HG02938 (cell line): ENCODE measurements at regions not wholly inside any gene's neighbourhood (a gene's known extent, or its start where the extent isn't known, plus 50 kb on each side); places are given as distances from the start of the nearest gene placed in this dataset.
"Not testable (repeated sequence)": the region's sequence is repeated elsewhere in the genome, so short reads cannot be mapped to it uniquely, and the experiment has no call there.

Experiments used
- ATAC-seq: cut with Tn5 transposase; IDR thresholded peaks from one replicate; pipeline ENCODE4 v1.9.1; 2021; ENCODE audit warnings: mild to moderate bottlenecking, moderate library complexity; ENCODE audit not compliant: unreplicated experiment

DNA sequence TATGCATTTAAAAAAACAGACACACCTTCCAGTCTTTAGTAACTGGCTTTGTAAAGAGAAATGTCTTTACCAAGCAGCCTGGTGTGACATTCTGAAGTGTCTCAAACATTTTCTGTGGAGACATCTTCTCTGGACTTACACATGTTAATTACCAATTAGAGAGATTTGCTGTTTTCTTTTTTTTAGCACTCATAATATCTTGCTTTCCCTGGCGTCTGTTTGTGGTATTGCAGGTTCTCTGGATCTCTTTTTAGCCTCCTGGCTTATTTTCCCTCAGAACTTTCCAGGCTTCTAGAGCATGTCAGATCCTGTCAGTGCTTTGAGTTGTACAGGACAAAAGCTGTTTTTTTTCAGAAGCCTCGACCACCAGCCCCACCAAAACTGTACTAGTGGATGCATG lies 92.5 kb downstream of the MSX2 start:
- ATAC-seq = no peak

DNA sequence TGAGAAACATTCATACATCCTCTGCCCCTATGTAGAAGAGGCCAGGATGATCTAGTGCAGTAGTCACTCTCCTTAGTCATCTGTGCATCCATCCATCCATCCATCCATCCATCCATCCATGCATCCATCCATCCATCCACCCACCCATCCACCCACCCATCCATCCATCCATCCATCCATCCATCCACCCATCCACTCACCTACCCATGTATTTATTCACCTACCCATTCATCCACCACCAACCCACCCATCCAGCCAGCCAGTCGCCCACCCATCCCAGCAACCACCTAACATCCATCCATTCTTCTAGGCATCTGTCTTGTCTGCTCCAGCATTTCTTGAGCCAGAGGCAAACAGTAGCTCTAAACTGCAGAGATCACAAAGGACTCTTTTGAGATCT lies 87.1 kb downstream of the MSX2 start:
- no peak for ATAC-seq

DNA sequence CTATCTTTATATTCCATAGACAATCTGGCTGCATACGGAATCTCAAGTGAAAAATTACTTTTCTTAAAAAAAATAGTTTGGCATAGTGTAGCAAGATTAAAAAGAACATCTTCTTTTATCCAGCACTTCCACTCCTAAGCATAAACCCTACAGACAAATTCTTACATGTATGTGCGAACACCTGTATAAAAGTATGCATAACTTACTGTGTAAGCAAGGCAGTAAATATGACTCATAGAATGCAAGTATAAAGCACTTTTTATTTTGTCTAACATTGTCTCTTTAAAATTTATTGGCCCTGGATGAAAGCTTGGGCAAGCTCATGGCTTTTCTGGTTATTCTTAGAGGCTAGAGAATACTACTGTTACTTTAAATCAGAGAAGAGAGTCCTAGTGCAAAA lies 86.4 kb downstream of the MSX2 start:
- ATAC-seq = no peak

DNA sequence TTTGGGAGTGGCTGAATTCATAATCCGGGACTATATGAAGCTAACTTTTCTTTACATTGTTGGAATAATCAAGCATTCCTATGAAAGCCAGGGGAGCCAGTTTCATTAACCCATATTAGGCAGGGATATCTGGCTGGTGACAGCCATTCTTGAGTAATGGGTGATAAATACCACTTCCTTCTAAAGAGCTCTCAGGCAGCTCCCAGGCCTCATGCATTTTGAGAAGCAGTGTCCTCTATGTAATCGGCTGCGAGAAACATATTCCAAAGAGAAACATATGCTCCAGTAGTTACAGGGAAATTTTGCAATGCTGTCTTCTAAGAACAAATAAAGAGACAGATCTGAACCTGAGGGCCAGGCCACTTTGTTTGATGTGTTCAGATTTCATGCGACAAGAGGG lies 83.1 kb downstream of the MSX2 start:
- ATAC-seq = no peak

DNA sequence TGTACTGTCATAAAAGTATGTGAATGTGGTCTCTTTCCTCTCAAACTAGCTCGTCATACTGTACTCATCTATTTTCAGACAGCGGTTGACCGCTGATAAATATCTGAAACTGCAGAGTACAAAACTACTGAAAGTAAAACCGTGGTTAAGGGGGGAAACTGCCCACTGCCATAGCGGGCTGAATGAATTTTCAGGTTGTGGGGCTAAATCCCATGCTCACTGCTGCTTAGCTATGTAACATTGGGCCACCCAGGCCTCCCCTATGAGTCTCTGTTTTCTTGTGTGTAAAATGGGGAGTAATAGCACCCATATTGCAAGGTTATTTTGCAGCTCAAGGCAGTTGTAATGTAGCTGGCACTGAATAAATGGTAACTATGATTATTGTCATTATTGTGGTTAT lies 82.3 kb downstream of the MSX2 start:
- no peak for ATAC-seq

DNA sequence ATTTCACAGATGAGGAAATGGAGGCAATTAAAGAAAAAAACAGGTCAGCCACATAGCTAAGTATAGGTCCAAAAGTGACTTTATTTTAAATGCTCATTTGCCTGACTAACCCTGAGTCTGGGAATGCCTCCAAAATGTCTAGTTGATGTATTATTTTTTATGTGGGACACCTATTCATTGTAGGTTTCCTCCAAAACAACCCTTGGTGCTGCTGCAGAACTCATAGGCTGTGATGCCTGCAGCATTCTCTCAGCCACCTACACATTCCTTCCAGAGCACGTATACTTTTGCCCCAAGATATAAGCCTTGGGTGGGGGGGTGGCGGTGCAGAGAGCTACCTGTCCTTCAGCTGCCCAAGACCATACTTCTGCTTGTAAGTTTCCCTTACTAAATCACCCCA lies 77.4 kb downstream of the MSX2 start:
- ATAC-seq = no peak

DNA sequence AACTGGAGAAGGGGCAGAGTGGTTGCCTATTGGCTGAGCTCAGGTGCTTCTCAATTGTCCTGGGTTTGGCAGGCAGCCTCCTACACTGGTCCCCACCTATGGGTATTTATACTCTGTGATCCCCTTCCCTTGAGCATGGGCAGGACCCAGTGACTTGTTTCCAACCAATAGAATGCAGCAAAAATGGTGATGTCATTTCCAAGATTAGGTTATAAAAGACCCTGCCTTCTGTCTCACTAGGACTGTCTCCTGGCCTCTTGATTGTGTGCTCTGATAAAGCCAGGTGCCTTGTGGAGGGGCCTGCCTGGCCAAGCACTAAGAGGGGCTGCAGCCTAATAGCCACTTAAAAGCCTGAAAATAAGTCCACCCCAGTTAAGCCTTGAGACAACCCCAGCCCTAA lies 76.1 kb downstream of the MSX2 start:
- ATAC-seq = no peak

DNA sequence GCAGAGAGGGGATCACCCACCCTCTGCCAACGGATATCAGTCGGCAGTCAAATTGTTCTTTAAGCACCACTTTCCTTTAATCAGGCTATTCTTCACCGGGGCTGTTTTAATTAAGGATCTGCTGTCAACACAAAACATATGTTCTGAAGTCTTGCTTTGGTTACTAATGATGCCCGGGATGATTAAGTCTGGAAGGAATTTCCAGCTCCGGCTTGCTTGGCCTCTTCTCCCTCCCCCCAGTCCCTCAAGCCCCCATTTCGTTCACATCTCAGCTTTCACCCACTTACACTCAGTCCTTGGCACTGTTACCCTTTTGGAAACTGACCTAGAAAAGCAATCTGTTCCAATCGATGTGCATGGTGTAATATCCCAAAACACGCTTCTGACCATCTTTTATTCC lies 74.7 kb downstream of the MSX2 start:
- no peak for ATAC-seq

DNA sequence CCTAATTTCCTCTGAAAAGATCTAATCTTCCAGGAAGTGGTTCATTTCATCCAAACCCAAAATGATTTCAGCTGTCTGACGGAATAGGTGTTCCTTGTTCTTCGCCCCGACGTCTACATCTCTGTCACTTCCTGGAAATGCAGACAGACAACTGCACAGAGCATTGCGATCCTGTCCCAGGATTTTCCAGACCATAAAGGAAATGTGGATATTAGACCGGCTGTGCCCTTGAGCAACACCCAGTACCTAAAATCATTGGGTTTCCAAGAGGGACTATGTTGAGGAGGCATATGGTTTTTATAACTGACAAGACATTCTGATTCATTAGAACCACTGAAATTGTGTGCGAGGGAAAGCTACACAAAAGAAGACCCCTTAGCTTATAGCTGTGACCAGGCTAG lies 74.2 kb downstream of the MSX2 start:
- no peak for ATAC-seq

DNA sequence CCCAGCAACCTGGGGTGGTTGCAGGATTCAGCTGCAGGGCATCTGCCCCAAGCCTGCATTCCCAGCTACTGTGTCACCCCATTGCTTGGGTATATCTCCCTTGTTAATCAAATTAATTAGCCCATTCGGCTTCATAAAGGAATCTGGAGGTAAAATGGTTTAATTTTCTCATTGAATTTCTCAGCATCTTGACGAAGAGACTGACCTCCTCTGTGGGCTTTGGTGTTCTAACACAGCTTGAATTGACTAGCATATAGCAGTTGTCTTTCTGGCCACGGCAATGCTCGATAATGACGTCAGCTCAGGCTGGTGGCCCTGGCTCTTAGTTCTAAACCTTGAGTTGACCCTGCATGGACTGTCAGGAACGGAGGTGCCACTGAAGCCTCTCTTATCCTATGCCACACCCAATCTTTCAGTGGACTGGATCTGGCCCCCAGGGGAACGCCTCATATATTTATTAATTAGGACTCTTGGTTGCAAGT lies 72.4 kb downstream of the MSX2 start:
- ATAC-seq = no peak

DNA sequence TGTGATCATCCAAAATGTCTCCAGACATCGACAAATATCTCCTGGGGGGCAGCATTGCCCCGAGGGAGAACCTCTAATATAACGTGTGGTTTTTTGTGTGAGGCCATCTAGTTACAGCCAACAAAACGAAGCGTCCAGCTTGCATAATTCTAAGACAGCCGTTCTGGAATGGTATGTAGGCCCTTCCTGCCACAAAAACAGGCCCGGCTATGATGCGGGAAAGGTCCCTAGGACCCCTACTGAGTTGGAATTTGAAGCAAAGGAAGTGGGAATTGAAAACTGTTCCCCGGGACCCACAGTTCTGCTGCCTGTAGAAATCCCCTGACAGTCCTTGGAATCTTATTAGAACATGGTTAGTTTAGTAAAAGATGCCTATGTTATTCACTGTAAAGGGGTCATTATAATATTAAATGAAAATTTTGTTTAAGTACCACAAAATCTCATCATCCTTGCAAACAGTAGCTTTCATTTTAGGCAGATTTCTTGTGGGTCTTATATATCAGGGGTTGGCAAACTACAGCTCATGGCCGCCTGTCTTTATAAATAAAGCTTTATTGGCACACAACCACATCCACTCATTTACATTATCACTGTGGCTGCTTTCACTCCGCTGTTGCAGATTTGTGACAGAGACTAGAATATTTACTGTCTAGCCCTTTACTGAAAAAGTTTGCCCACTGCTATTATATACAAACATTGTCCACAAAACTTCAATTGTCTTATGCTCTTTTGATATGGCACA lies 70.7 kb downstream of the MSX2 start:
- ATAC-seq = no peak

DNA sequence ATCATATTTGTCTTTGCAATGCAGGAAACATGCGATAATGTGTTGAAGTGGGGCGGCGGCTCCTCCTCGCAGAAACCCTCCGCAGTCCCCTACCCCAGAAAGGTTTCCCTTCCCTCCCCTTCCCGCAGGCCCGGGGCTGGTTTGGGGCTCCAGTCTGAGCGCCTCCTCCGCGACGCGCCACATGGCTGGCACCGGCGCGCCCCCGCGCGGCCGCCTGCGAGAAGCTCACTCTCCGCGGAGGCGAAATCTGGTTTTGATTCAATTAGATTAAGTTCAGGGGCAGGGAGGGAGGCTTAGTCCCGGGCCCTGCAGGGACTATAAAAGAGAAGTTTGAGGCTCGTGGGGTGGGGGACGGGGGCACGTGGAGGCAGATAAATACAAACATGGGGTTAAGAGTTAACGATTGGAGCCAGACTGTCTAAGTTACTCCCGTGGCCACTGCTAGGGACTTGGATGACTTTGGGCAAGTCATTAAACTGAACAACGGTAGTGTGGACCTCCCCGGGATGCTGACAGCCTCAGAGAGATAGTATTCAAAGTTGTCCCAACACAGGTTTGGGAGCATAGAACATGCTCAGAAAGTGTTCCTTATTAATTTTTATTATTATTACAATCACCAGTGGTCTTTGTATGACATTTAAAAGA lies 69.4 kb downstream of the MSX2 start:
- ATAC-seq = no peak

DNA sequence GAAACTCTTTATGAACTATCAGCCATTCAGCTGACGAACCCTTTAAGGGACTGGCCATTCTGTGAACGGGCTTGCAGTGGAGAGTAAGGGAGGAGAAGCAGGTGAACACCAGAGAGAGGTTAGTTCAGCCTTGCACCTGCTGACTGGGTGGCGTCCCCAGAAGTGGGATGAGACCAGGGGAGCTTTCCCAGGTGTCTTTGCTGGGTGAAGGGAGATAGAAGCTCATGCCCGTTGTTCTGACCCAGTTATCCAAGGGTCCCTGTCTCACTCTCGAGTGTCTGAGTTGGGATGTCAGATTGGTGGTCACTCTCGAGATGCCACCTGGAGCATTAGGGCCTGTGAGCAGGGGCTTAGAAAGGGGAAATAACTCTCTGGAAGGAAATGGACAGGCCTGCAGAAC lies 68.7 kb downstream of the MSX2 start:
- ATAC-seq = no peak

DNA sequence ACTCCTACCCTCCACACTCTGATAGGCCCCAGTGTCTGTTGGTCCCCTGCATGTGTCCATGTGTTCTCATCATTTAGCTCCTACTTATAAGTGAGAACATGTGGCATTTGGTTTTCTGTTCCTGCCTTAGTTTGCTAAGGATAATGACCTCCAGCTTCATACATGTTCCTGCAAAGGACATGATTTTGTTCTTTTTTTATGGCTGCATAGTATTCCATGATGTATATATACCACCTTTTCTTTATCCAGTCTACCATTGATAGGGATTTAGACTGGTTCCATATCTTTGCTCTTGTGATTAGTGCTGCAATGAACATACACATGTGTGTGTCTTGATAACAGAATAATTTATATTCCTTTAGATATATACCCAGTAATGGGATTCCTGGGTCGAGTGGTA lies 67.9 kb downstream of the MSX2 start:
- not testable (repeated sequence) for ATAC-seq

DNA sequence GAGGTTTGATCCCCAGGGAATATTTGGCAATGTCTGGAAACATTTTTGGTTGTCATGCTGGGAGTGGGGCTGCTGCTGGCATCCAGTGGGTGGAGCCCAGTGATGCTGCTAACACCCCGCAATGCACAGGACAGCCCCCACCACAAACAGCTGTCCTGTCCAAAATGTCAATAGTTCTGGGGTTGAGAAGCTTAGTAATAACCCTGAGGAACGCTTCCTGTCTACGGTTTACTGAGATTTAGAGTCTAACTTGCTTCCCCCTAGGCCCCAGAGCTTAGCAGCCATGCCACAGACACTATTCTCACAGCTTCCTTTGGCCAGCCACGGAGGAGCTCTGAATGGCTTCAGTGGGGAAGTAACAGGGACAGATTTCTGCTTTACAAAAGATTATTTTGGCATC lies 66.5 kb downstream of the MSX2 start:
- no peak for ATAC-seq

DNA sequence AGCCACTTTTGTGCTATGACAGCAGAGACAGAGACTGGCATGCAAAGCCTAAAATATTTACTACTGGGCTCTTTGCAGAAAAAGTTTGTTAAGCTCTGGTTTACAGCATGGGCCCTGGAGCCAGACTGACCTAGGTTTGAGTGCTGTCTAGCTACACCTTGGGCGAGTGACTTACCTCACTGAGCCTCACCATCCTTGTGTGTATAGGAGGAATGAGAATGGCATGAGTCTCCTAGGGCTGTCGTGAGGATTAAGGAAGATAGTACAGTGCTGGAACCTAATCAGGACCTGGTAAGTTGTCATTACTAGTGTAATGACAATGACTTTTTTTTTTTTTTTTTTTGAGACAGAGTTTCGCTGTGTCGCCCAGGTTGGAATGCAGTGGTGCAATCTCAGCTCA lies 65.2 kb downstream of the MSX2 start:
- ATAC-seq = no peak

DNA sequence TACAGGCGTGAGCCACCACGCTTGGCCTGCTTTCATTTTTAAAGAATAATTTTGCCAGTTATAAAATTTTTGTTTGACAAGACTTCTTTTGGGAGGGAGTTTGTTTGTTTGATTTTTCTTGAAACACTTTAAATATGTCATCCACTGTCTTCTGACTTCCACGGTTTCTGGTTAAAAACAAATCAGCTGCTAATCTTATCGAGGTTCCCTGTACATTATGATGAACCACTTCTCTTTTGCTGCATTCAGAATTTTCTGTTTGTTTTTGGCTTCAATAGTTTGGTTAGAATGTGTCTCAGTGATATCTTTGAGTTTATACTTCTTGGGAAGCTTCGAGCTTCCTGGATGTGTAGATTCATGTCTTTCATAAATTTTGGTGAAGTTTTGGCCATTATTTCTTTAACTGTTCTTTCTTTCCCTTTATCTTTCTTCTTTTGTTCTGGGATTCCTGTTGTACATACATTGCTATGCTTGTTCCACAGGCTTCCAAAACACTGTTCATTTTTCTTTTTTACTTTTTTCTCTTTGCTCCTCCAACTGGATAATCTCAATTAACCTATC lies 60.8 kb downstream of the MSX2 start:
- ATAC-seq = no peak
